Peyer's patch (tissue), 4 donors: ENCODE measurements at regions not wholly inside any gene's neighbourhood (a gene's known extent, or its start where the extent isn't known, plus 50 kb on each side); places are given as distances from the start of the nearest gene placed in this dataset.

Experiments
- DNase-seq, 3 donors: peaks; one replicate each; pipeline ENCODE4 v3.0.0-alpha.2; 2017 to 2019
- H3K27ac ChIP-seq, 4 donors: fragments of 200-600 bp; sonication (generic); one replicate each; pipeline ENCODE4 v1.5.1; 2016 to 2019
- H3K27me3 ChIP-seq, 2 donors: fragments of 200-600 bp; sonication (generic); one replicate each; pipeline ENCODE4 v1.5.1; 2019
- H3K36me3 ChIP-seq, 3 donors: fragments of 200-600 bp; sonication (generic); one replicate each; pipeline ENCODE4 v1.5.1; 2016 to 2019
- H3K4me1 ChIP-seq, 4 donors: fragments of 200-600 bp; sonication (generic); one replicate each; pipeline ENCODE4 v1.5.1; 2016 to 2019
- H3K4me3 ChIP-seq, 4 donors: fragments of 200-600 bp; sonication (generic); 1 replicate in 3 of 4; 2 replicates in 1 of 4; pipeline ENCODE4 v1.5.1; 2016 to 2019; ENCODE audit warnings: mild to moderate bottlenecking in 1 of 4
- H3K9me3 ChIP-seq, 4 donors: fragments of 200-600 bp; sonication (generic); one replicate each; pipeline ENCODE4 v1.5.1; 2016 to 2019; ENCODE audit warnings: mild to moderate bottlenecking in 1 of 4
- POLR2A ChIP-seq, 2 donors: fragments of 450-650 bp; IDR thresholded peaks; one replicate each; pipeline ENCODE4 v1.5.1; 2017; ENCODE audit warnings: antibody characterized with exemption in 2 of 2, mild to moderate bottlenecking in 2 of 2, moderate library complexity in 2 of 2
- TF ChIP-seq, protein P1 (sequence below), 6 experiments: fragments of 450-650 bp in 4 of 6; fragments of 200-600 bp in 2 of 6; sonication (generic) in 1 of 6; IDR thresholded peaks; one replicate each; pipeline ENCODE4 v1.5.1; 2017 to 2019; ENCODE audit warnings: antibody characterized with exemption in 6 of 6, mild to moderate bottlenecking in 3 of 6, moderate library complexity in 1 of 6

DNA sequence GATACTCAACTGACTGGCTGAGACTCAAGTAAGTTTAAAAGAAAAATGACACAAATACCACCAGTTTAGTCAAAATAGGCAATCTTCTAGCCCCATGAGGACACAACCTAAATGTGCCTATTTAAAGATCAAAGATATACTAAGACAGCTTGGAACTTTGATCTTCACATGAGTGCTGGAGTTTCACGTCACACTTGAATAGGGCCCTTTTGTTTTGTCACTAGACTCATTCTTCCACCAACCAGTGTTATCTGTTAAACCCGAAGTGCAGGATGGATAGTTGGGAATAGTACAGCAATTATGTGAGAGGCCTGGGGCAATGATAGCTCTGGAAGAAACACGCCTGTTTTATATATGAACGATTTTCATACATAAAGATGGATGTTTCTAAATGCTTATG is 792.8 kb upstream of the NUDT12 start:
- TF ChIP-seq, protein P1, sequence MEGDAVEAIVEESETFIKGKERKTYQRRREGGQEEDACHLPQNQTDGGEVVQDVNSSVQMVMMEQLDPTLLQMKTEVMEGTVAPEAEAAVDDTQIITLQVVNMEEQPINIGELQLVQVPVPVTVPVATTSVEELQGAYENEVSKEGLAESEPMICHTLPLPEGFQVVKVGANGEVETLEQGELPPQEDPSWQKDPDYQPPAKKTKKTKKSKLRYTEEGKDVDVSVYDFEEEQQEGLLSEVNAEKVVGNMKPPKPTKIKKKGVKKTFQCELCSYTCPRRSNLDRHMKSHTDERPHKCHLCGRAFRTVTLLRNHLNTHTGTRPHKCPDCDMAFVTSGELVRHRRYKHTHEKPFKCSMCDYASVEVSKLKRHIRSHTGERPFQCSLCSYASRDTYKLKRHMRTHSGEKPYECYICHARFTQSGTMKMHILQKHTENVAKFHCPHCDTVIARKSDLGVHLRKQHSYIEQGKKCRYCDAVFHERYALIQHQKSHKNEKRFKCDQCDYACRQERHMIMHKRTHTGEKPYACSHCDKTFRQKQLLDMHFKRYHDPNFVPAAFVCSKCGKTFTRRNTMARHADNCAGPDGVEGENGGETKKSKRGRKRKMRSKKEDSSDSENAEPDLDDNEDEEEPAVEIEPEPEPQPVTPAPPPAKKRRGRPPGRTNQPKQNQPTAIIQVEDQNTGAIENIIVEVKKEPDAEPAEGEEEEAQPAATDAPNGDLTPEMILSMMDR (IDR thresholded peaks at IDR 0.05) = no peak
- TF ChIP-seq POLR2A (IDR thresholded peaks at IDR 0.05) = no peak
- no peaks in the 10 kb centered on the region for H3K9me3 ChIP-seq
- H3K27ac ChIP-seq = no peak overlapping the region
- no peak overlapping the region for H3K4me3 ChIP-seq
- no peaks in the 10 kb centered on the region for H3K4me1 ChIP-seq
- no peaks in the 10 kb centered on the region for H3K27me3 ChIP-seq
- no peaks in the 10 kb centered on the region for H3K36me3 ChIP-seq
- DNase-seq = no peak

DNA sequence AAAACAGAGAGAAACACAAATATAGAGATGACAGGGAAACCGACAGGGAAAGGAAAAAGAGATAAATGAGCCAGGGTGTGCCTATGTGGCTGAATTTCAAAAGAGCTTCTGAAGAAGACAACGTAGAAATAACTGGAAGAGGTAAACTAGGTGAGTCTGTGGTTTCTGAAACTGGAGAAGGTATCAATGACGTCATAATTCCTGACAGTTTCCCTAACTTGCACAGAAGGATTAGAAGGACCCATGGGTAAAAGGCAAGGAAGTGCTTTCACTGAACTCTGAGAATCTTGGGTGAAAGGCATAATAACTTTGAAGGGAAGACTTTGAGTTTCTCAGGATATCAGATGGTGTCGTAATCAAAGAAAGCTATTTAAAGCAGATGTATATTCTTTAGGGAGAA is 790.8 kb upstream of the NUDT12 start:
- H3K36me3 ChIP-seq = no peaks in the 10 kb centered on the region
- H3K9me3 ChIP-seq = no peaks in the 10 kb centered on the region
- H3K27me3 ChIP-seq = no peaks in the 10 kb centered on the region
- H3K4me3 ChIP-seq = no peak overlapping the region
- H3K27ac ChIP-seq = no peak overlapping the region
- no peak for DNase-seq
- TF ChIP-seq, protein P1 (IDR thresholded peaks at IDR 0.05) = no peak
- no peak for TF ChIP-seq POLR2A (IDR thresholded peaks at IDR 0.05)
- H3K4me1 ChIP-seq = no peaks in the 10 kb centered on the region

DNA sequence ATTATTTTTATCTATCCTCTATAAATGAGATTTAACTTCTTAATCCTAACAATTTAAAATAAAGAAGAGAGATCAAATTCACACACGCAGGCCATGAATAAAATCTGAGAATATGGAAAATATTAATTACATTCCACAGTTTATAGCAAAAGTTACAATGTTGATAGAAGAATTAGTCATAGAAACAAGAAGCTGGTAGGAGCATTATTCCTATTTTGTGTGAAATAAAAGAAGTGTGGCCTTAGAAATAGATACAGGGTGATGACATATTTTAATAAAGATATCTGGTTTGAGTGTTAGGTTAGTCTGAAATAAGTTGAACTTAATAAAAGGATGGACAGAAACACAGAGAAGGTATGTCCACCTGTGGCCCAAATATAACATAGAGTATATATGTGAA is 790.4 kb upstream of the NUDT12 start:
- no peaks in the 10 kb centered on the region for H3K27me3 ChIP-seq
- no peaks in the 10 kb centered on the region for H3K36me3 ChIP-seq
- no peaks in the 10 kb centered on the region for H3K9me3 ChIP-seq
- H3K4me3 ChIP-seq = no peak overlapping the region
- H3K4me1 ChIP-seq = no peaks in the 10 kb centered on the region
- DNase-seq = no peak
- TF ChIP-seq, protein P1 (IDR thresholded peaks at IDR 0.05) = no peak
- TF ChIP-seq POLR2A (IDR thresholded peaks at IDR 0.05) = no peak
- no peak overlapping the region for H3K27ac ChIP-seq

DNA sequence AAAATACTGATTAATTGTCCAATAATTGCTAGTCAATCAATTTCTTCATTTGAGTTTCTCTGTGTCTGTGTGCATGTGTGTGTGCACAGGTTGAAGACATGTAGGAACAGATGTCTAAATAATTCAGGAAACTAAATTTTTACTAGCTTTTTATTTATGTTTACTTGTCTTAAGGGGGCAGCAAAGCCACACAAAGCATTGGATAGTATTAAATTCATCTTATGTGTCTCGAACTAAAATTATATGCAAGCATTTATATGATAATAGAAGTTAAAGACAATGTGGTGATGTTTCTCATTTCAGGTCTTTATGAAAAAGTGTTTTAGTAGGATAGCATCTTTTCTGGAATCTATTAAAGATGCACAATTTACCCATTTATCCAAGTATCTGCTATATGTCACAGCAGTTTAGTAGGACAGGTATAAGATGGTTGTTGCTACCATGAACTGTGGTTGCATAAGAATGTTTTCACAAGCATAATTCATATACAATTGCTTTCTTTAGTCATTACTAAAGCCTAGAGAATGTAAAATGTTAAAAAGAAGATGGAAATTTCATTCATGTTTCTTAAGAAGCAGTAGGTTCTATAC is 784.6 kb upstream of the NUDT12 start:
- Histone ChIP-seq H3K27me3 (no peaks in the 10 kb centered on the region), H3K36me3 (no peaks in the 10 kb centered on the region), H3K4me1 (no peaks in the 10 kb centered on the region), H3K27ac (no peak overlapping the region), H3K4me3 (no peak overlapping the region), H3K9me3 (no peaks in the 10 kb centered on the region)
- no peak for DNase-seq
- TF ChIP-seq, protein P1 (IDR thresholded peaks at IDR 0.05) = no peak
- TF ChIP-seq POLR2A (IDR thresholded peaks at IDR 0.05) = no peak

DNA sequence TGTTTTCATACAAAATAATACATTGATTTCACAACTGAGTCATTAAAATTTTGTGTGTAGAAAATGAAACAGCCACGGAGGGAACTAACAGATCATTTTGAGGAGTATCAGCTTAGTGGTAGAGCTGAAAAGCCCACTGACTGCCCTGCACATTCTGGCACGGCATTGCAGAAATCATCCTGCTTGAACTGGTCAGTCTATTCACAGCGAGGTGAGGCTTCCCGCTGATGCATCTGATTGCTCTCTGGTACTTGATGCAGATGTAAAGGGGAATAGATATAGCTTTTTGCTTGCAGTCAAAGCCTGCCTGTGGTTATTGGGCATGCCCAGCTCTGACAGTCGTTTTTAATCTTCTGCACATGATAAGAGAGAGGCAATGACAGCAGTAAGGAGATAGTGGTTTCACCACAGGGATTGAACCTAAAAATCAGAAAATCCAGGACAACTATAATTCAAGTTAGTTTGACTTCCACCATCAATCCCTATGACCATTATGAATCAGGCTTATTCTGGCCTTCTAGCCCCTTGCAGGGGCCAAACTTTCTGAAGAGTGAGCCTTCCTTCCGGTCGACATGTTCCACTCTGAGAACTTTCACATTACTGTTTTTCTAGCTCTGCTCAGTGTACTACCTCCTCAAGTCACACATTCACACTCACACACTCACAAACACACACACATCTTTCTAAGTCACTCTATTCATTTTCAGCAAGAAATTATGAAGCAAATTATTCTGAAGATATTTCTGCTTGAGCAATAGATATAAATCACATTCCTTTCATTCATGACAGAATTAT is 782.8 kb upstream of the NUDT12 start:
- Histone ChIP-seq H3K9me3 (no peaks in the 10 kb centered on the region), H3K27ac (no peak overlapping the region), H3K36me3 (no peaks in the 10 kb centered on the region), H3K4me3 (no peak overlapping the region), H3K27me3 (no peaks in the 10 kb centered on the region), H3K4me1 (no peaks in the 10 kb centered on the region)
- no peak for TF ChIP-seq POLR2A (IDR thresholded peaks at IDR 0.05)
- no peak for DNase-seq

DNA sequence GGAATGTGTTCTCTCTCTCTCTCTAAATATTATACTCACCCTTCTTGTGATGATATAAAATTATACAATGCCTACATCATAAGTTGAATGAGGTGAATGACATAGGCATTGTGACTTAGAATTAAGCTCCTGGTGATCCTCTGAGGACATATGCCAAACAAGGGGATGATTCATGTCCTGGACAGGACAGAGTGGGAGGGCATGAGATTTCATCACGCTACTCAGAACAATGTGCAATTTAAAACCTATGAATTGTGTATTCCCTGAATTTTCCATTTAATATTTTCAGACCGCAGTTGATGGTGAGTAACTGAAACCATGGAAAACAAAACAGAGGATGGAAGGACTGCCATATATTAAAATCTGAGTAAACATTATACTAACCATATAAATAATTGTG is 782.2 kb upstream of the NUDT12 start:
- H3K36me3 ChIP-seq = no peaks in the 10 kb centered on the region
- no peak overlapping the region for H3K27ac ChIP-seq
- H3K4me3 ChIP-seq = no peak overlapping the region
- H3K4me1 ChIP-seq = no peaks in the 10 kb centered on the region
- no peaks in the 10 kb centered on the region for H3K9me3 ChIP-seq
- TF ChIP-seq, protein P1 (IDR thresholded peaks at IDR 0.05) = no peak
- TF ChIP-seq POLR2A (IDR thresholded peaks at IDR 0.05) = no peak
- H3K27me3 ChIP-seq = no peaks in the 10 kb centered on the region
- DNase-seq = no peak
